NT2/D1 (cell line): ENCODE measurements at regions not wholly inside any gene's neighbourhood (a gene's known extent, or its start where the extent isn't known, plus 50 kb on each side); places are given as distances from the start of the nearest gene placed in this dataset.

Experiments used
- DNase-seq: peaks from one replicate; pipeline ENCODE4 v3.0.0-alpha.2; 2011; ENCODE audit warnings: low read depth, low spot score
- H3K27me3 ChIP-seq: 2 replicates; pipeline ENCODE4 v1.6.0; 2011; ENCODE audit warnings: mild to moderate bottlenecking; ENCODE audit not compliant: insufficient read length, insufficient read depth
- H3K36me3 ChIP-seq: 2 replicates; pipeline ENCODE4 v1.6.1; 2011; ENCODE audit warnings: mild to moderate bottlenecking, low read length, mixed read lengths; ENCODE audit not compliant: insufficient read depth, insufficient read length
- H3K4me1 ChIP-seq: 2 replicates; pipeline ENCODE4 v1.5.1; 2011; ENCODE audit not compliant: insufficient read depth, insufficient read length
- H3K4me3 ChIP-seq: 2 replicates; pipeline ENCODE4 v1.5.1; 2011; ENCODE audit warnings: low read depth; ENCODE audit not compliant: insufficient read length
- H3K9ac ChIP-seq: 2 replicates; pipeline ENCODE4 v1.6.0; 2011; ENCODE audit warnings: low read depth; ENCODE audit not compliant: insufficient read length
- H3K9me3 ChIP-seq: 2 replicates; pipeline ENCODE4 v1.5.1; 2011; ENCODE audit warnings: mild to moderate bottlenecking, low read length; ENCODE audit not compliant: insufficient read depth
- SUZ12 ChIP-seq: IDR thresholded peaks from 2 replicates; pipeline ENCODE4 v1.6.1; 2011; ENCODE audit not compliant: insufficient read length, insufficient read depth; ENCODE audit errors: extremely low read depth
- YY1 ChIP-seq: IDR thresholded peaks from 2 replicates; pipeline ENCODE4 v1.6.1; 2011; ENCODE audit not compliant: insufficient read length, insufficient read depth
- ZNF274 ChIP-seq: IDR thresholded peaks from 2 replicates; pipeline ENCODE4 v1.6.1; 2011; ENCODE audit warnings: mild to moderate bottlenecking, low read depth, low read length

DNA sequence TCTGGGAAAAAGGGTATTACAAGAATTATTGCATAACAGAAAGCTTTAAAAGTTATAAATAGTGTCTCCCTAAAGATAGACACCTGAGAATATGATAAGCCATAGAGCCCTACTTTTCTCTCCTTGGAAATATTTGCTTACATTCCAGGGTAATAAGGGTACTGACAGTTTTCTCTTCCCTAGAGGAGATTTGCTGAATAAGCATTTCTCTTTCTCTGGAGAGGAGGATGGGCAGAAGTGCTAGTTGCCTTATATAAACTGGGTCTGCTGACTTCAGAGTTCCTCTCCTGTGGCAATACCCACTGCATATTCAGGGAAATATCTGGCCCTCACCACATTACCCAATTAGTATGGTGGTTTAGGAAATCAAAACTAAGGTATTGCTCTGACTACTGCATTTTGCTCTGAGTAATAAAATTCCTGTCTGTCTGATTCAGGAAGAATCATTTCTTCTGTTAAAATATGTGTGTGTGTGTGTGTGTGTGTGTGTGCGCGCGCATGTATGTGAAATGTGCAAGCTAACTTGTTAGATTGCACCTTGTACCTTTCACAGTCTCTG is 1391.3 kb downstream of the DSC3 start:
- DNase-seq = no peak
- TF ChIP-seq SUZ12 = no peak
- TF ChIP-seq YY1 = no peak
- TF ChIP-seq ZNF274 = no peak
- H3K36me3 ChIP-seq = no peaks in the 10 kb centered on the region
- no peaks in the 10 kb centered on the region for H3K4me1 ChIP-seq
- H3K9ac ChIP-seq = no peak overlapping the region
- H3K4me3 ChIP-seq = no peak overlapping the region
- no peaks in the 10 kb centered on the region for H3K27me3 ChIP-seq
- H3K9me3 ChIP-seq = no peaks in the 10 kb centered on the region

DNA sequence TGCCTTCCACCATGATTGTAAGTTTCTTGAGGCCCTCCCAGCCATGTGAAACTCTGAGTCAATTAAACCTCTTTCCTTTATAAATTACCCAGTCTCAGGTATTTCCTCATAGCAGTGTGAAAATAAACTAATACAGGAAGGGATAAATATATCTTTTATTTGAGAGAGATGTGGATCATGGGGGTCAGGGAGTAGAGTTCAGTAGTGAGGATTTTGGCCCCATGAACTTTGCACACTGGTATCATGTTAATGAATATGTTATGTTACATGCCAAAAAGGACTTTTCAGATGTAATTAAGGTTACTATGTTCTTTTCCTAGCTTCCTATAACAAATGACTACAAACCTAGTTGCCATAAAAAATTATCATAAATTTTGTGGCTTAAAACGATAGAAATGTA is 1393.7 kb downstream of the DSC3 start:
- H3K27me3 ChIP-seq = no peaks in the 10 kb centered on the region
- no peak overlapping the region for H3K4me3 ChIP-seq
- H3K9me3 ChIP-seq = no peaks in the 10 kb centered on the region
- H3K9ac ChIP-seq = no peak overlapping the region
- TF ChIP-seq SUZ12 = no peak
- no peak for TF ChIP-seq ZNF274
- TF ChIP-seq YY1 = no peak
- no peaks in the 10 kb centered on the region for H3K4me1 ChIP-seq
- DNase-seq = no peak
- no peaks in the 10 kb centered on the region for H3K36me3 ChIP-seq

- DNase-seq = no peak
- TF ChIP-seq YY1 = no peak
- TF ChIP-seq SUZ12 = no peak
- no peak for TF ChIP-seq ZNF274
- H3K4me3 ChIP-seq = no peak overlapping the region
These were observed 1394.8 kb downstream of the DSC3 start for GRCh38 chr18:29647700-29648099.

GRCh38 chr18:29644276-29644675 is 1398.3 kb downstream of the DSC3 start:
- no peak for DNase-seq
- H3K9me3 ChIP-seq = no peaks in the 10 kb centered on the region
- no peak overlapping the region for H3K9ac ChIP-seq
- H3K36me3 ChIP-seq = no peaks in the 10 kb centered on the region
- H3K4me3 ChIP-seq = no peak overlapping the region
- TF ChIP-seq ZNF274 (no peak), YY1 (no peak), SUZ12 (no peak)
- no peaks in the 10 kb centered on the region for H3K4me1 ChIP-seq
- no peaks in the 10 kb centered on the region for H3K27me3 ChIP-seq

More at GRCh38 chr18:29647700-29648099, 1394.8 kb downstream of the DSC3 start:
- H3K27me3 ChIP-seq = no peaks in the 10 kb centered on the region
- H3K9me3 ChIP-seq = no peaks in the 10 kb centered on the region
- no peaks in the 10 kb centered on the region for H3K36me3 ChIP-seq
- H3K4me1 ChIP-seq = no peaks in the 10 kb centered on the region
- H3K9ac ChIP-seq = no peak overlapping the region

DNA sequence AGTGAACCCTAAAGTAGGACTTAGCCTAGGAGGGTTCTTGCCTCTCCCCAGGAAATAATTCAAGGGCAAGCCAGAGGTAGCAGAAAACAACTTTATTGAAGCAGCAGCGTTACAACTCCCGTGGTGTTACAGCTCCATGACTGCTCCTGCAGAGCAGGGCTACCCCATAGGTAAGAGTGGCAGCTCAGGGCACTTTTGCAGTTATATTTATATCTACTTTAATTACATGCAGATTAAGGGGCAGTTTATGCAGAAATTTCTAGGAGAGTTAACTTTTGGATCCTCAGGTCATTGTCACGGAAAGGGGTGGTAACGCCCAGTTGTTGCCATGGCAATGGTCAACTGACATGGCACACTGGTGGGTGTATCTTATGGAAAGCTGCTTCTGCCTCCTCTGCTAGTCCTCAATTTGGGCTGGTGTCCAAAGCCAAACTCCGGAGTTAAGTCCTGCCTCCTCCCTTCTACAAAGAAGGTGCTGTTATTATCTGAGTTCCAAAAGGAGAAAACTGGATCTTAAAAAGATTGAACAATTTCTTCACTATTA is 1413.0 kb downstream of the DSC3 start:
- no peaks in the 10 kb centered on the region for H3K9me3 ChIP-seq
- DNase-seq = no peak
- H3K36me3 ChIP-seq = no peaks in the 10 kb centered on the region
- H3K27me3 ChIP-seq = no peaks in the 10 kb centered on the region
- TF ChIP-seq SUZ12 = no peak
- TF ChIP-seq ZNF274 = no peak
- no peak for TF ChIP-seq YY1
- H3K4me1 ChIP-seq = no peaks in the 10 kb centered on the region
- H3K4me3 ChIP-seq = no peak overlapping the region
- no peak overlapping the region for H3K9ac ChIP-seq

DNA sequence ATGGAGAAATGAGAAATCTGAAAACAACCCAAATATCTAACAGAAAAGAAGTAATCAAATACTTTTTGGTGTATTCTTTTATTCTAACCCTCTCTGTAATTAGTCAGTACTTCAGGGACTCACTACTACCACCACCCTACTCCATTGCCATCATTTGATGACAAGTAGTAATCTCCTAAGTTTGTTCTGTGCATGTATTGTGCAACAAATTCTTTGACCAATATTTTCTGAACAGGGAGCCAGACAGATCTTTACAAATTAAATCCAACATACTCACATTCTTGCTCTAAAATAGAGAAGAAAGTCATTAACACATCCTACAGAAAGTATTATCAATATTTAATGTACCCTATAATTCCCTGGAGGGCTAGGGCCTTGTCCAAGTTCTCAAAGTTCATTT is 1416.4 kb downstream of the DSC3 start:
- TF ChIP-seq ZNF274 (no peak), SUZ12 (no peak), YY1 (no peak)
- Histone ChIP-seq H3K36me3 (no peaks in the 10 kb centered on the region), H3K4me1 (no peaks in the 10 kb centered on the region), H3K27me3 (no peaks in the 10 kb centered on the region), H3K9ac (no peak overlapping the region), H3K9me3 (no peaks in the 10 kb centered on the region), H3K4me3 (no peak overlapping the region)
- DNase-seq = no peak

- H3K9ac ChIP-seq = no peak overlapping the region
- TF ChIP-seq ZNF274 (no peak), SUZ12 (no peak), YY1 (no peak)
- DNase-seq = no peak
- no peak overlapping the region for H3K4me3 ChIP-seq
- H3K36me3 ChIP-seq = no peaks in the 10 kb centered on the region
- H3K4me1 ChIP-seq = no peaks in the 10 kb centered on the region
- H3K9me3 ChIP-seq = no peaks in the 10 kb centered on the region
- no peaks in the 10 kb centered on the region for H3K27me3 ChIP-seq
These were observed 1425.7 kb downstream of the DSC3 start for GRCh38 chr18:29616867-29617266.

GRCh38 chr18:29608982-29609381 is 1432.1 kb upstream of the CDH2 start:
- Histone ChIP-seq H3K9ac (no peak overlapping the region), H3K36me3 (no peaks in the 10 kb centered on the region), H3K9me3 (no peaks in the 10 kb centered on the region; the same call in 1 of the 2 replicates), H3K27me3 (no peaks in the 10 kb centered on the region), H3K4me1 (no peaks in the 10 kb centered on the region), H3K4me3 (no peak overlapping the region)
- TF ChIP-seq YY1 (no peak), SUZ12 (no peak), ZNF274 (no peak)
- no peak for DNase-seq
